ENCODE measurements at regions not wholly inside any gene's neighbourhood (a gene's known extent, or its start where the extent isn't known, plus 50 kb on each side); places are given as distances from the start of the nearest gene placed in this dataset.

- H3K4me3 ChIP-seq (ENCODE audit: low read depth, low read length): no peak overlapping the region
- POLR2A ChIA-PET: no interaction called here
- no peaks in the 10 kb centered on the region for H3K9me3 ChIP-seq (ENCODE audit: control insufficient read depth, insufficient read depth, low read length)
- H3K27ac ChIP-seq (ENCODE audit: low read depth, low read length): no peak overlapping the region
- CTCF ChIA-PET: no interaction called here
- DNase-seq (ENCODE audit: low read depth, low spot score): no peak
- no peaks in the 10 kb centered on the region for H3K27me3 ChIP-seq (ENCODE audit: control insufficient read depth, insufficient read depth, low read length)
- no peak for TF ChIP-seq CTCF (IDR thresholded peaks at IDR 0.05; ENCODE audit: low read depth, low read length)
Measured at GRCh38 chr6:21811484-21811883, 217.9 kb downstream of the SOX4 start.

- TF ChIP-seq CTCF (IDR thresholded peaks at IDR 0.05; ENCODE audit: low read depth, low read length): no peak
- CTCF ChIA-PET: no interaction called here
- no peak for DNase-seq (ENCODE audit: low read depth, low spot score)
- POLR2A ChIA-PET: no interaction called here
- Histone ChIP-seq H3K4me3 (ENCODE audit: low read depth, low read length) (no peak overlapping the region), H3K27me3 (ENCODE audit: control insufficient read depth, insufficient read depth, low read length) (no peaks in the 10 kb centered on the region), H3K27ac (ENCODE audit: low read depth, low read length) (no peak overlapping the region), H3K9me3 (ENCODE audit: control insufficient read depth, insufficient read depth, low read length) (no peaks in the 10 kb centered on the region)
Measured at GRCh38 chr6:21816231-21816630, 222.7 kb downstream of the SOX4 start.

- no peak for DNase-seq (ENCODE audit: low read depth, low spot score)
- POLR2A ChIA-PET: no interaction called here
- no peak for TF ChIP-seq CTCF (IDR thresholded peaks at IDR 0.05; ENCODE audit: low read depth, low read length)
- no peaks in the 10 kb centered on the region for H3K9me3 ChIP-seq (ENCODE audit: control insufficient read depth, insufficient read depth, low read length)
- CTCF ChIA-PET: interaction anchor here (1.3 kb wide), 1 partner anchor 8 kb away, joined by 9 read pairs; no protein-coding TSS in a partner anchor
- no peak overlapping the region for H3K4me3 ChIP-seq (ENCODE audit: low read depth, low read length)
- no peak overlapping the region for H3K27ac ChIP-seq (ENCODE audit: low read depth, low read length)
- H3K27me3 ChIP-seq (ENCODE audit: control insufficient read depth, insufficient read depth, low read length): no peaks in the 10 kb centered on the region
Measured at GRCh38 chr6:21820442-21820841, 226.9 kb downstream of the SOX4 start.

- CTCF ChIA-PET: no interaction called here
Measured at GRCh38 chr6:21823371-21823770, 229.8 kb downstream of the SOX4 start.

More at GRCh38 chr6:21823371-21823770, 229.8 kb downstream of the SOX4 start:
- H3K27me3 ChIP-seq (ENCODE audit: control insufficient read depth, insufficient read depth, low read length): no peaks in the 10 kb centered on the region
- H3K4me3 ChIP-seq (ENCODE audit: low read depth, low read length): no peak overlapping the region
- POLR2A ChIA-PET: no interaction called here
- DNase-seq (ENCODE audit: low read depth, low spot score): no peak
- H3K27ac ChIP-seq (ENCODE audit: low read depth, low read length): no peak overlapping the region
- TF ChIP-seq CTCF (IDR thresholded peaks at IDR 0.05; ENCODE audit: low read depth, low read length): no peak
- H3K9me3 ChIP-seq (ENCODE audit: control insufficient read depth, insufficient read depth, low read length): no peaks in the 10 kb centered on the region

Data from AG04450 (cell line).